Fibroblast of skin of abdomen (primary cell): ENCODE measurements at regions not wholly inside any gene's neighbourhood (a gene's known extent, or its start where the extent isn't known, plus 50 kb on each side); places are given as distances from the start of the nearest gene placed in this dataset.

Source experiments
- DNase-seq: peaks from one replicate; pipeline ENCODE4 v3.0.0-alpha.2; 2013

DNA sequence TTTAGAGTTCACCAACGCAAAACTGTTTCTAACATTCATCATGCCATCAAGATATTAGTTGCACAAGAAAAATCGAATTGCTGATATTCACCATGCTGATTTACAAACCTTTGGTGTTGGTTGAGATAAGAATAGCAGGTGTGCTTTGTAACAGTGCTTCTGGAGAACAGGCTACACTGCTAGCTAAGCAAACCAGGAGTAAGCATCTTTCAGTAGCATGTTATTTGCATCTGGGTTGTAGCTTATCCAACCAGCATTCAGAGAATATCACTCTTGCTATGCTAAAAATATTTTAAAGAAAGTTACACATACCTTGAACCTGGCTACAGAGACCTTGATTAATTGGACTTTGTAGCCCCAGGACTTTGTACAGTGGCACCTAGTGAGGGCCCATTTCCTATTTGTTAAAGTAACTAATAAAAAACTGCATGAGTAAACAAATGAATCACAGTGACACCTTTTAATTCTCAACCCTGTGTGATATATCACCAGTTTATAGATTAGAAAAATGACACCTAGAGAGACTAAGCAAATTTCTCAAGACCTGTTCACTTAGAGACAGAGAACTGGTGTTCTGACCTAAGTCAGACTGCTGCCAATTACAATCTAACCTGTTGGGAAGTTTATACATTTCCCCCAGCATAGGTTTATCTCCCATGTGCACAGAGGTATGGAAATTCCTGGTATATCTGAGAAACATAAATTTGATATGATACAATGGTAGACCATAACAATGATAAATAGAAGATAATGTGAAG, 435.5 kb upstream of the TGFBR2 start:
- DNase-seq: no peak

DNA sequence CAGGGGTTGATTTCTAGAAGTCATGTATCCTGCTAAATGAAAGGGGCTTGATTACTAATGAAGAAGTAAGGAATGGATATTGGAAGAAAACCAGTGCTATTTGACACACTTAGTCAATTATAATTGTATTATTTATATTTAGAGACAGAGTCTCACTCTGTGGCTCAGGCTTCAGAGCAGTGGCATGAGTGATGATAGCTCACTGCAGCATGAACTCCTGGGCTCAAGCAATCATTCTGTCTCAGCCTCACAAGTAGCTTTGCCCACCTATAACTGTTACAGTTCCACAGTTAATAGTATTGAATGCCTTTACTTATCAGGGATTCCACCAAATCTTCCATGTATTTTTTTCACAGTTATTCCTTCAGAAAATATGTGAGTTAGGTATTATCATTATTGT, 432.0 kb upstream of the TGFBR2 start:
- no peak for DNase-seq

DNA sequence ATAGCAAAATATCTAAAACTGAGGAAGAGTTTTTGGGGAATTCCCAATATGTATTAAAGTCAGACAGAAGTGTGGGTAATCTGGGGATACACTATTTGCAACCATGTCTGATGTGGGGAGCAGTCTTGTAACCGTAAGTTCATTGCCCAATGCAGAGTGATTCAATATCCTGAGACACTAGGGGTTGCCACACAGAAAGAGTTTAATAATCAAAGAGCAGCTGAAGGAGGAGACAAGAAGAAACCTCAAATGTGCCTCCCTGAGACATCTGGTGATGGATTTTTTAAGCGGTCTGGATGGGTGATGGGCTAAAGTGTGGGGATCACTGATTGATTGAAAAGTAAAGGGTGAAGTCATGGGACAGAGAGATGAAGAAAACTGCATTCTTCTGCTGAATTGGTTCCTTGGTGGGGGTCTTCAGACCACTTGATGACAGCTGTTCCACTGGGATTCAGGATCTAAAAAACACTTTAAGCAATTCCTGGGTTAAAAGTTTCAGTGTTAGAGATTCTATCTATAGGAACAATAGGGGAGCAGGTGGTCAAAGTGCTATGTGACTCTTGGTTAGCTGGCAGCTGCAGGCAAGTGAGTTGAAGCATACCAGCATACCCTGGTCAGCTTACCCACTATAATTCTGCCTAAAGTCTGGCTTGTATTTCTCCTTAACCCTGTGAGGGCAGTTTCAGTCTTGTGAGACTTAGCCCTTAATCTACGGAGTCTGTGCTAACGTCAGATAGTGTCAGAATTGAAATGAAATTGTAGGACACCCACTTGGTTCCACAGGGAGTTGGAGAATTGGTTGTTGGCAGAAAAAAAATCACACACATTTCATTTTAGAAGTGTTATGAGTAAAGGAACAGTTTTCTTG, 425.9 kb upstream of the TGFBR2 start:
- peak; percentile 64 for DNase-seq

DNA sequence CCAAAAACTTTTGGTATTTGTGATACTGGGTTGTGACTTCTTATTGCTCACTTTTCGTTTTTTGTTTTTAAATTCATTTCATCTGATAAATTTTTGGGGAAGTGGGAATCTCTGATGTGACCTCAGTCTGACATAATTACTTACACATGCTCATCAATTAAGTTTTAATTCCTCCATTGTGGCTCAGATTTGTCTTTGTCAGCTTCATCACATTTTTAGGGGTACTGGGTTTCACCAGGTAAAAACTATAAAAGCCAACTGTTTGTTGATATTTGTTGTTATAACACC, 425.3 kb upstream of the TGFBR2 start:
- no peak for DNase-seq

DNA sequence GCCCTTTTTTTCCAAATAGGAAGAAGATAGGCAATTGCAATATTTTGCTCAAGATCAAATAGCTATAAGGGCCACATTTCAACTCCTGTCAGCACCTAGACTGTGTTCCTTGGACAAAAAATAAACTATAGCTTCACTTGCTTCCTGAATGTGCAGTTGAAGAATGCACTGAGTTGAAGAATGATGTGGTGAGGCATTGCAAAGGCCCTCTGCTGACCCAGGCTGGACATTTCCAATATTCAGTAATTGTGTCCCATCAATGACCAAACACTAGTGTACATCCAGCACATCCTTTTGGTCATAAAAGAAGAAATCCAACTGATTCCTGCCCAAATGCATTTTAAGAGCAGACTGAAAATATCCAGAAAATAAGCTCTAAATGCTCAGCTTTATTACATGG, 424.8 kb upstream of the TGFBR2 start:
- no peak for DNase-seq

DNA sequence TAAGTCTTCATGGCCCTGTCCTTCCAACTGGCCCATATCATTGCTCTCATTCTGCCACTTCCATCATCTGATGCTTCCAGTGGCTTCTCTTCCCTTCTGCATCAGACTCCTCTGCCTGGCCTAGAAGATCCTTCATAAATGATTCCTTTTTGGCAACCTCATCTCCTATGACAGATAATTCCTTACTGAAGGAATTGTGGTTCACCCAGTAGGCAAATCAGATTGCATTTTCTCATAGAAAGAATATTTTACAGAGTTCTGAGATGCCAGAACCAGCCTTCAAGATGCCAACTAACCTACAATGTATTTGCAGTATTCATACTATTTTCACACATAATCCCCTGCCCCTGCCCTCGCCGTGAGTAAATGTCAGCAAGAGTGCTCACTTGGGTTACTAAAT, 423.0 kb upstream of the TGFBR2 start:
- DNase-seq: no peak

DNA sequence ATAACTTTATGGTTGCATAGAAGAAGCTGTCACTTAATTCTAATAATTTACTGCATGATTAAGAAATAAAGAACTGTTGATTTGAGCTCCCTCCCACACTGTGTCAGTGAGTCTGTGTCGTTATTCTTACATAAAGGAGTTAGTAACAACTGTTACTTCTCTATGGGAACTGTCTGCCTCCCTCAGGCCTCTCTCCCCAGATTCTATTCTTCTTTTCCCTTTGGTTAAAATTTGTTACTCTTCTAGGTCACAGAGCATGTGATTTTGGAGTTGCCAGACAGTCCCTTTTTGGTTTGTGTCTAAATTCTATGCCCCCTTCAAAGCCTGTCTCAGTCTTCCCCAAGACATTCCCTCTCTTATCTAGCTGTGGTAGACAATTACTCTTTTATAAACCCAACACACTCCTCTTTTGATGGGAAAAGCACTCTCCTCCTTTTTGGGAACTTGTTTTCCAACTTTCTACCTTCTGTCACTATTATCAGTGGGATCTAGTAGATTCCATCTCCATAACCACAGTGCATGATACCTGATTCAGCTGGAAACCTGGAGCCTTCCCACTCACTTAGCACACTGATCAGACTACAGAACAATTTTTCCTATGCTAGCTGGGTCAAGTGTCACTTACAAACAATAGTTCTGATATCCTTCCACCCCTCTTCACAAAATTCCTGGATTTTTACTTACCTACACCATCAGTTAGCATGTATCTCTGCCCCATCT, 422.1 kb upstream of the TGFBR2 start:
- no peak for DNase-seq

DNA sequence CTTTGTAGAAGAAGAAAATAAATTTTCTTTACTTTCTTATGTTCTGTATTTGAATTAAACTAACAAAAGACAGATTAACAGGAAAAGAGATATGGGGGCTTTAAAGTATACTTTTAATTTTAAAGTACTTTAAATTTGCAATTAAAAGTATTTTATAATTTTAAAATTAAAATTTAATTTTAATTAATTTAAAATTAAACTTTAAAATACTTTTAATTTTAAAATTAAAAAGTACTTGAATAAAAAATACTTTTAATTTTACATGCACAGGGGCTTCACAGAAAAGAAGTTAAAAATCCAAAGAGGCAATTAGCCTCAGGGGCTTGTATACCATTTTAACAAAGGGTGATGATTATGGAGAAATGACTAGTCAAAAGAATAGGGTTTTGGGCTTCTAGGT, 420.5 kb upstream of the TGFBR2 start:
- no peak for DNase-seq

DNA sequence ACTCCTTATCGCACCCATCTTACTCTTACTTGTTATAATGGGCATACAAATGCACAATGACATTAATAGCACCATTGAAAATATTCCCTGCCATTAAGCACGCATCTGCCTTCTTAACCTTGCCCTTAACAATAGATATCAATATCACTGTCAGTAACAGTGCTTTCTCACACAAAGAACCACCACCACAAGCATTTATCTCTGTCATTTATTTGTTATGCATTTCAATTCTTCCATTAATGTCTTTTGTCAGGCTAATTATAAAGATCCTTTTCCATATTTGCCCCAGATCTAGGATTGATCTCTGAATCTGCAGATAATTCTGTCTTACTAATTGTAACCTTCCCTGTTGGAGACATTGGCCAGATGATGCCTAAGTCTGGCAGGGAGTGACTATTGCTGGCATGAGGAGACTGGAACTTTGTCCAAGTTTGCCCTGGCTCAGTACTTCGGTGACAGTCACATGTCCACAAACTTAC, 419.6 kb upstream of the TGFBR2 start:
- DNase-seq: no peak

DNA sequence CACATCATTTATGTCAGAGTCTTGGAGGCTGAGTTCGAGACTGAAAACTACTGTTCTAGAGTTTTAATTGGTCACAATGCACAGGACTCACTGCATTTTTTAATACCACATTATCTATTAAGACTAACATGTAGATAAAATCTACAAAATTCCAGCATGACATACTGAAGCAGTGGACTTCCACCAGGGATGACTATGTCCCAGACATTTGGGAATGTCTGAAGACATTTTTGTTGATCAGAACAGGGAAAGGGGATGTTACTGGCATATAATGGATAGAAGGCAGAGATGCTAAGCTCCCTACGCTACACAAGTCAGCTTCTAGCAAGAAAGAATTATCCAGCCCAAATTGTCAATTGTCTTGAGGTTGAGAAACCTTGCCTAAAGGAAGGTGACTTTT, 419.0 kb upstream of the TGFBR2 start:
- DNase-seq: no peak

DNA sequence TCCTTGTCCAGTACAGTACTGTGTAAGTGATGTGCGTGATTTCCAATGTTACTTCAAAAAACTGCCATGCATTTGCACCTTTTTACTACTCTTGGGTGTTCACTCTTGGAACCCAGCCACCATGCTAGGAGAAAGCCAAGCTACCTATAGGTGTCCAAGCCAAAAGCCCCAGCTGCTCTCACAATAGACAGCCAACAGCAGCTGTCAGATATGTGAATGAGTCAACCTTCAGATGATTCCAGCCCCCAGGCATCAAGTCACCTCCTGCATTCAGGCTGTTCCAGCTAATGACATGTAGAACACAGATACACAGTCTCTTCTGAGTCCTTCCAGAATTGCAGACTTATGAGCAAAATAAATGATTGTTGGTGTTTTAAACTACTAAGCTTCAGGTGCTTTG, 417.7 kb upstream of the TGFBR2 start:
- peak; percentile 27 for DNase-seq

DNA sequence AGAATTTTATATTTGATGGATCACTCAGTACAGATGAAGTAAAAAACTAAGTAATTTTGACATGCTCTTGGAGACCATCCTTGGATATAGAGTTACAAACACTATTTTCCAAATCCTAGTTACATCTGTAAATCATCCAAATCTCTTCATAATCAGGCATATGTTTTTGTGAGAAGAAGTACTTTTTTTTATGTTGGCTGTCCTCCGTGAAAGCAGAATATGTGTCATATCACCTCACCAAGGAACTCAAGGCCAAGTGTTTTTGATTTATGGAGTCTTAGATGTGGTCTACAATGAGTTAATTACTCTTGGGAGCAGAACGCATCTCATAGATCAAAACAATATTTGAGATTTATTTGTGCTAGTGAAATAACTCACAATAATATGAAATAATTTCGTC, 416.5 kb upstream of the TGFBR2 start:
- peak; percentile 39 for DNase-seq

DNA sequence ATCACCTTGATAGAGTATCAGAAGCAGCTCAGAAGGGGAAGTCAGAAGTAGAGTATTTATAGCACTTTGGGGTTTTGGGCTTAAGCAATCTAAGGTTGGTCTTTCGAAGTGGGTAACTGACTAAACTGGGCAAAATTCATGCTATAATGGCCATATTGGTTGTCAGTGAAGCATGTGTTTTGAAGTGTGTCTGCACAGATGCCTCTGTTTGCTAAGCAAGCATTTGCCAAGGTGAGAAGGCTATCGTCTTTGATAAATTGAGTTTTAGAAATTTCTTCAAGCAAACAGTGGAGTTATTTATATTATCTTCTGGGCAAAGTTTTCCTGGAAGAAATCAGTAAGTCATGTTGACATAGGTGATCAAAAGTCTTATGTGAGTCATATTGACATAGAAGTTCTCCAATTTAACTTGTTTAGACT, 412.8 kb upstream of the TGFBR2 start:
- no peak for DNase-seq

DNA sequence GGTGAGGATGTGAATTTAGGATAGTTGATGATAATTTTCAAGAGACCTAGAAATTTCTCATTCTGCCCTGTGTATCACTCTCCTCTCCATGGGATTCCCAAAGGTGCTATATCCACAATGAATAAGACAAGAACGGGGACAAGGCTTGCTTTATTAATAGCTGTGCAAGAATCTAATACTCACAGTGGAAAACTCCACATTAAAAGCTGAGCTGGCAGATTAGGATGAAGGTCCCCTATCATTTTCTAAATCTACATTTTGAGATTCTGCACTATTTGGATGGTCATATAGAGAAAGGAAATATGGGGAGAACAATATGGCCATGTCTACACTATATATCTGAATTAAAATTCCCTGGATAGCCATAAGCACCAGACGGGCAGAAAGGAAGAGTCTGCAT, 411.0 kb upstream of the TGFBR2 start:
- DNase-seq: no peak

DNA sequence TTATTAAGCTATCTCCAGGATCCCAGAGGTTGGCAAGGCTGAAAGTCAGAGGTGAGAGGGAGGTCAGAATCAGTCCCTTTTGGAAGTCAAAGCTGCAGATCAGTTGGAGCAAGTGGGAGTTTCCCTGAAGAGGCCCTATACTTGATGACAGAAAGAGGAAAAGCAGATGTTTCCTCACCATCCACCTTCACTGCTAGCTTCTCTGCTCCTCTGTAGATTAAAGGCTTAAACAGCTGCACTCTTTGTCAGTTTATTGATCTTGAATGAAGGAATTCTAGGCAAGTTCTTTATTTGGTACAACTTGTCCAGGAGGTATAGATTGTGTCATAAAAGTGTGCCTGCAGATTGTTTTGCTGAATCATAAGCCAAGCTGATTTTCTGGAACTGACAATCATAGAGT, 408.2 kb upstream of the TGFBR2 start:
- no peak for DNase-seq

DNA sequence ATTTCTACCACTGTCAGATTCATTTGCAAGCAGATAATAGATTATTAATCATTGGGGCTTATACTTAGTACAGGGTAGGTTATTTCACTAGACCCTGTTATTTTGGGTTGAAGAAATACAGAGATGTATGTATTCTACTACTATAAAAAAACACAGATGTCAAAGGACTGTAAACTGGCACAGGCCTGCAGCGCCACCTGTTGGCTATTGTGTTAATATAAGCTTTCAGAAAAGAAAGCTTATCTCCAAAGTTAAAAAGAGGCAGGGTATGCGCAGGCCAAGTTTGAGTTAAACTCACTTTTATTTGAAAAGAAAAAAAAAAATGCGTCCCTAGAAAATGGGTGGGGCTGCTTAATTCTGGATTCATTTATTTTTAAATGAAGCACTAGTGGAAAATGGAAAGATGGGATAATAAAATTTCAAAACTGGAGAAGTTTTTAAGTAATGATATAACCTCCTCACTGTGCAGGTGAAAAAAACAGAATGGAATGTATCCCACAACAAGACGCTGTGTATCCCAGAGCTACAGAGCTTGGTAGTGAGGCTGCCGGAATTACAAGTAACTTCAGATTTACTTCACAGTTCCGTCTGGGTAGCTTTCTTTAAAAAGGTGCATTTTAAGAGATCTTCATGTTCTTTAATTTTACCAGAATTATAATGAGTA, 407.2 kb upstream of the TGFBR2 start:
- DNase-seq: peak; percentile 59

DNA sequence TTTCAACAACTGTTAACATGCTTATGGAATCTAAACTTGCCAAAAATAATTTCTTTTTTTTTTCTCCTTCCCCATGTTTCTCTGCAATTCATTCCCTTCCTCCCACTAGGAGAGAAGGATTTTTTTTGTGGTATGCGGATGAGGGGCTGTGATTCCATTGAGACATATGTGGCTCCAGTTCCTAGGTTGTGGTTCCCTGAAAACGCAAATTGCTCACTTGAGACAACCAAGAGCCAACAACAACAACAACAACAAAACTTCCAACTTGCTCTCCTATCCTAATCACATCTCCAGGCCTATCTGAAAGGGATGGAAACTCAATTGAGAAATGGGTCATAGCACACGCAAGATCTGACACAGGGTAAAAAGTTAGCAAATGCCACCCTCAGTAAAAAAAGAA, 406.5 kb upstream of the TGFBR2 start:
- DNase-seq: peak; percentile 60

DNA sequence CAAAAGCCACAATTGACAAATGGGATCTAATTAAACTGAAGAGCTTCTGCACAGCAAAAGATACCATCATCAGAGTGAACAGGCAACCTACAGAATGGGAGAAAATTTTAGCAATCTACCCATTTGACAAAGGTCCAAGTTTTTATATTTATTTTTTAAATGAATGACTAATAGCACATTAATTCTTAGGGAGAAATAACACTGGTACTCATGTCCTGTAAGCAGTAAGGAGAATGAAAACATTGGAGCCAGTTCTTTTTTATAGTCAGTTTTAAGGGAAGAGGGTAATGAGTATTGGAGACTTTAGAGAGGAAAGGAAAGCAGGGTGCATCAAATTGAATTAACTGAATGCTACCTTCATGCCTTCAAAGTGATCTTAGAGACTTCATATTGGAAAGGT, 404.7 kb upstream of the TGFBR2 start:
- DNase-seq: no peak

DNA sequence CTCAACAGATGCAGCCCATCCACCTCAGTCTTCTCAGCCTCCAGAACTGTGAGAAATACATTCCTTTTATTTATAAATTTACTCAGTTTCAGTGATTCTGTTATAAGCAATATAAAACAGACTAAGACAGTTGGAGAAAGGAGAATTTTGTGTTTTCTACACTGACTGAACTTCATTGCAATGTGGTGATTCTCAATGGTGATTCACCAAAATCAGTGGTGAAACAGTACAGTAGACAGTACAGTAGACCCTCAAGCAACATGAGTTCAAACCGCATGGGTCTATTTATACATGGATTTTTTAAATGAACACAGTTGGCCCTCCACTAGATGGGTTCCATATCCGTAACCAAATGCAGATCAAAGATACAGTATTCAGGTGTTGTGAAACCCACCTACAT, 403.1 kb upstream of the TGFBR2 start:
- DNase-seq: peak; percentile 62

DNA sequence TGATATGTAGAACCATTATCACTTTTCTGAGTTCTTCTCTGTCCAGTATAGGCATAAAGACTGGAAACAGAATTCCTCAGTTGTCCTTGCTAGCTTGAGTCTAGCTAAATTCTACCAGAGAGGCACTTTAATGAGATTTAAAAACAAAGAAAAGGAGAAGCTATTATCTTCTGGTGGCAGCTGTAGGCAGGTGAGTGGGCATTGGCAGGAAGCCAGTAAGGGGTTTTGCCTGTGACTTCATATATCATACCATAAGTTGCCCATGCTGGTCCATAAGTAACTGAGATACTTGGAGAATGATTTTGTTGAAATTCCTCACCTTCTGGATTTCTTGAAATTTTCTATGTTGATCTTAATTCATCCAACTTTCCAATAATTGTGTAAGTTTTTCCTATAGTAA, 402.3 kb upstream of the TGFBR2 start:
- DNase-seq: no peak

DNA sequence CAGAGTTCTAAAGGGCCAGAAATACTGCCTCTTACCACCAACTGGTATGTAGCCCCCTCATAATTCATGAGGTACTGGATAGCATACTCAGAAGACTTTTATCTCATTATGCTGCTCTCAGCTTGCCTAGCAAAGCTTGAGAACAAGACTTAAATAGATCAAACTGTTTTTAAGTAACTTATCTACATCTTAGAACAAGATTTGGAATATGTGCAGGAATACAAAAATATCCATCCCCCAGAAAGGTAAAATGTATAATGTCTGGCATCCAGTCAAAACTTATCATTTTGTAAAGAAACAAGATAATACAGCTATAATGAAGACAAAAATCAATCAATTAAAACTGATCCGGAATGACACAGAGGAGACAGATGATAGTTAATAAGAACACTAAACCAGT, 400.4 kb upstream of the TGFBR2 start:
- DNase-seq: no peak

DNA sequence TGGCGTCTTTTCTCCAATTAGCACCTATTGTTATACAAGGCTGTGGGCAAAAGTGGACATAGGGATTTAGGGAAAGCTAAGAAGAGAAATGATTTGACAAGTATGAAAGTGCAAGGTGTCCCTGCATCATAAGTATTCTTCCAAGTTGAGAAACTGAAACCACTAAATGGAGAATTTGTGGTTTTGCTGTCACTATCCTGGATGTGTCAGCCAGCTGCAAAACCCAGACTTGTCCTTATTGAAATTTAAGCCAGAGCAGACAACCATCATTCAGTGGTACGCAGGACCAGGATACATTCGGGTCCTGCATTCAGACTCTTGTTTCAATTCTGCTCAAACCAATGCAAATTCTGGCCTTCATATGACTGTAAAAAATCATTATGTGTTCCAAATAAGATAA, 384.8 kb upstream of the TGFBR2 start:
- peak; percentile 45 for DNase-seq

DNA sequence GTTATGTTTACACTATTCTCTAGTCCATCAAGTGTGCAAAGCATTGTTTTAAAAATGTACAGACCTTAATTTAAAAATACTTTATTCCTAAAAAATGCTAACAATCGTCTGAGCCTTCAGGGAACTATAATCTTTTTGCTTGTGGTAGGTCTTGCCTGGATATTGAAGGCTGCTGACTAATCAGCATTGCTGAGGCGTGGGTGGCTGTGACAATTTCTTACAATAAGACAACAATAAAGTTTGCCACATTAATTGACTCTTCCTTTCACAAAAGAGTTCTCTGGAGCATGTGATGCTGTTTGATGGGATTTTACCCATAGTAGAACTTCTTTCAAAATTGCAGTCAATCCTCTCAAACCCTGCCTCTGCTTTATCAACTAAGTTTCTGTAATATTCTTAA, 384.0 kb upstream of the TGFBR2 start:
- DNase-seq: peak; percentile 35
